ENCODE measurements at regions not wholly inside any gene's neighbourhood (a gene's known extent, or its start where the extent isn't known, plus 50 kb on each side); places are given as distances from the start of the nearest gene placed in this dataset.

- TF ChIP-seq CTCF (optimal IDR thresholded peaks at IDR 0.05 in 1 of 3, IDR thresholded peaks at IDR 0.05 in 1 of 3, conservative IDR thresholded peaks at IDR 0.05 in 1 of 3; ENCODE audit: extremely low read depth in 1 of 3, insufficient read depth in 2 of 3, low read length in 3 of 3) (no peak), EZH2 (IDR thresholded peaks at IDR 0.05; ENCODE audit: low read length) (no peak)
Observed at GRCh38 chr16:6892966-6893365, 439.7 kb upstream of the RBFOX1 start.

Measured in keratinocyte (primary cell).